Endometrial microvascular endothelial cells (primary cell): ENCODE measurements at regions not wholly inside any gene's neighbourhood (a gene's known extent, or its start where the extent isn't known, plus 50 kb on each side); places are given as distances from the start of the nearest gene placed in this dataset.

Source experiments
- in situ Hi-C: cut with HindIII; loops from 2 replicates; pipeline ENCODE4 v1.10.0; 2017; ENCODE audit warnings: low sequenced_read_pairs, low pct_unique_long_range_greater_than_20kb; ENCODE audit errors: inconsistent ontology term

DNA sequence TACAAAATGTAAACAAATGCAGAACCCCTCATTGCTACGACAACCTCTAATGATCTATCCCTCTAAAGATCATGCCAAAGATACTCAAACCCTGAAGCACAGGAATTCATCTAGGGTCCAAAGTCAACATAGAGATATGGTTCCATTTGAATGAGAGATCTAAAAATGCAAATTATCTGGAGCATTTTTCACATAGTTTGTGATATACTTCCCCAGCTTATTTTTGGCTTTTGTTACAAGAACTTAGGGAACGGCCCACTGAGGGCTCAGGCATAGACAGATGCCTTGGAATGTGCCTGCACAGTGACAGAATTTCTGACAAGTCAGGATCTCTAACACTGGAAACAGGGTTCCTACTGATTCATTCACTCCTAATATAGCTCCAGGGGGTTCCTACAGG is 258.9 kb upstream of the THBS1 start:
- in situ Hi-C loops: no loop called here

DNA sequence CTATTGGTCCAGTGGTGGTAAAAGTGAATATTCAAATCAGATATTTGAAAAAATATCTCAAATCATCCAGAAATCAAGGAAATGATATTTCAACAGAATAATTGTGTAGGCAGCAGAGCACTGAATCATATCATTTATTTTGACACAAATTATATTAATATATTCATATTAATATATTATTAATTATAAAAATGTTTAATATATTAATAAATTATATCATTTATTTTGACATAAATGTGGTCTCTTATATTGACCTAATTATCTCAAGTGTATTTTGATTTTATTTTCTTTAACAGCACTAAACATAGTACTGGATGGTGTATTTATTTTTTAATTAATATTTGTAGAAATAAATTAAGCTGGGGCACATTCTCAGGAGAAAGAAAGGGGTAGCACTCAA is 257.7 kb upstream of the THBS1 start:
- in situ Hi-C loops: no loop called here

DNA sequence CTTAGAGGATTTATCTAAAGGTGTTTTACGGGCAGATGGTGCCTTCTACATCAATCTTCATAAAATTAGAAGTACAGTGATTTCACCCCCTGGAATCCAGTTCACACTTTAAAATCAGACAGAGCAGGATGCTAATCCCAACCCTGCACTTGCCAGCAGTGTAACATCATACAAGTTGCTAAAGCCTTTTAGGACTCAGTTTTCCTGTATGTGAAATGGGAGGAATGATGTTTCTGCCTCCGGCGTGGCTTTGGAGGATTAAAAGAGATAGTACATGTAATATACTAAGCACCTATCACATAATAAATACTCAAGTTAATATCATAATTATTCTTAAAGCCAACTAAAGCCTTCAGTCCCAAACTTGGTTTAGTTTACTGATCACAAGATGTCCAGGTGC is 257.2 kb upstream of the THBS1 start:
- in situ Hi-C loops: no loop called here

DNA sequence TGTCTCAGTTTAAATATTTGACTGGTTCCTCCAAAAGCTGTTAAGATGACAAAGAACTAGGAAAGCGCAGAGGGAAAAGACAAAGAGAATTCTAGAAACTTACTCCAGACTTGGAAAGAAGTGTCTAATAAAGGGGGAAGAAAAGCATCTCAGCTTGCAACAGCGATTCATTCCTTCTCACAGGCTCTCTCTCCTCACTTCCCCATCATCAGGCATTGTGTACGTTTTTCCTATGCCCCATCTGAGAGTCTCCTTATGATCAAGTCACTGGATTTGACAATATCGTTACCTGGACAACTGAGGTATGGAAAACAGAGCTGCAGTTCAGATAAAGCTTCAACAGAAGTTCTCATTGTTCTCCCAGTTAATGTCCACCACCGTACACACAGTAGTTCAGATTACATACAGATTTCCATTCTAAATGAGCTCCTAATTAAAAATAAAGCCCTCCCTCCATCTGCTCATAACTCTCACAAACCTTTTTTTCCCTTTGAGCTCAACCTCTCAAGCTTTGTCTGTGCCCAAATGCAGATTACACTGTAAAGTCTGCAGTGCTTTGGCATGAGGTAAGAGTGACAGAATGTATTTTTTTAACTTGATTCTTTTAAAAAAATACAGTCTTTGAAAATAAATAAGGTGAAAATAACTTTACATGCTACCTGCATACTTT is 254.4 kb upstream of the THBS1 start:
- in situ Hi-C loops: no loop called here

DNA sequence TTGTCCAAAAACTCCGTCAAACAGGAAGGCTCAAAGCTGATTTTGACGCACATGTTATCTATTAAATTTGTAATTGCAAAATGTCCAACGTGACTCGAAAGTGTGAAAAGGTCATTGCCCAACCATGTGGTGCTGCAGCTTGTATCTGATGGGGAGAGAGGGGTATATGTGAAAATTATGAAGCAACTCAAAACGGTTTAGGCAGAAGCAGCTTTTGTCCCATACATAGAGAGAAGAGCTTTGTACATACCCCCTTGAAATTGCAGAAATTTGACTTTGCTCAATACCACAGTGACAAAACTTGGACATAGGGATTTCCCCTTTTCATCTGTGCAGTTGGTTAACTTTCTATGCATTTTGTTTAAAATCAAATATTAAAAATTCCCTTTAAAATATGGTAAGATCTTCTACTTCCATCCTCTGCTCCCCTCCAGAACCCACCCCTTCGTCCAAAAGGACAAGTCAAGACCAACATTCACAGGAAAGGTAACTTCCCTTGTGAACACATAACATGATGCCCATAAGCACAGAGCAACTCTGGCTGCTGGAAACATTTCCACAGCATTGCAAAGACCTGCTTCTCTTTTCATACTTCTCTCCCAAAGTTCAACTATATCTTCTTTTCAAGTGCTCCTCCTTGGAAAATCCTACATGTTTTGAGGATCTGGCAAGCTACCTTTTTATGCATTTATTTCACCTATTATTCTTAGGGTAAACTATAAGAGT is 253.7 kb upstream of the THBS1 start:
- in situ Hi-C loops: no loop called here

DNA sequence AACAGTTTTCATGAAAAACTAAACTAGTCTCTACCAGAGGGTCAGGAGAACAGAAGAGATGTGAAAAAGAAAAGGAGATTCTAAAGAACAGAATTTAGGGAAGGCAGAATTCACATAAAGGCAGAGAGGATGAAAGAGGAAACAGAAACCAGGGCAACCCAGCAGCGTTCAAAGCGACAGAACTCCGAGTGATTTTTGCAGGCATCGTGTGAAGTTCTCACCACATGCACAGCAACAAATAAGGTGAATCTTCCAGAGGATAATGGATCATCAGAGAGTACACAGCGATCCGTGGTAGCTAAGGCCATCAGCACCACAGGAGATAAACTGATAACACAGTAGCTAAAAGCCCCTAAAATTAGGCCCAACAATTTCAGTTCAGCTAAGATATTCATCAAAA is 250.8 kb upstream of the THBS1 start:
- in situ Hi-C loops: no loop called here

DNA sequence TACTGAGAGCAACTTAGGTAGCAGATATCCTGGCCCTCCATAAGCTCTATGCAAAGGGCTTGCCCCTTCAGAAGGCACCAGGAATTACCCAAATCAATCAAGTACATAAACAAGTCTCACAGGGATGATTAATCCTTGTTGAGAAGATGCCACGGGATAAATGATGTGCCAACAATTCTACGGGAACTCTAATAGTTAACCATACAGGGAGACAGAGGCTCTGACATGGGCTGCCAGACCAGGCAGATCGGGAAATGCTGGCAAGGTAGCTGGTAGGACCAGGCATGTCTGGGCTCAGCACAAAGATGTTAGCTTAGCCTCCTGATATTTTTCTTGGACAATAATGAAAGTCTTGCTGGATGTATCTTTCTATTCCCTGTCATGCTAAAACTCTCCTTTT is 249.3 kb upstream of the THBS1 start:
- in situ Hi-C loops: no loop called here

DNA sequence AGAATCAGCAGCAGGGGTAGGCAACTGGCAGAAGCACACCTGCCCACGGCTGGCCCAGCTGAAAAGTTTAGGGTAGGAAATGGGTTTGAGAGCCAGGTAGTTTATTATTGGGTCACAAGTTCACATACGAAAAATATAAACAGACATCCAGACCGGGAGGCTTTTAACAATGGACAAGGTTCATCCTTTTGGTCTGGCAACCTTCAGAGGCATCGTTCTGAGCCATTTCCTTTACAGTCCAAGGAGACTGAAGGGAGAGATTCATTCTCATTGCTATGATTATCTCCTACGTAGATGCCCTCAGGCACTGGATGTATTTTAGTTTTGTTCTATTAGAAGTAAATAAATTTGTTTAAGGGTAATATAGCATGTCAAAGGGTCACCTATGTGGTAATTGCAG is 248.0 kb upstream of the THBS1 start:
- in situ Hi-C loops: no loop called here

DNA sequence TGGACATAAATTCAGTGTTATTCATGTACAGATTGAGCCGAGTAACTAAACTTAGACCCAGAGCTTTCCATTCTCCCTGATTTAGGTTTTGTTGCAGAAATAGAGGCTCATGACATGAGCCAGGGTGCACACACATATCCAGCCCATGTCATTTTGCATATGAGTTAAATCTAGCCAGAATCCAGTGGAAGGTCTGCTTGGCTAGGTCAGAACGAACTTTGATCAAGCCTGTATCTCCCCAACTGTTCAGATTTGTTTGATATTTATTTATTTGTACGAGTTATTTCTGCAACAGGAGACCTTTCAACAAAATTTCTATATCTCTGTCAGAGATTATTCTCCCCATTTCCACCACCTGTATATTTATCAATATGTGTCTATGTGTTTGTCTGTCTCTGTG is 247.5 kb upstream of the THBS1 start:
- in situ Hi-C loops: no loop called here

DNA sequence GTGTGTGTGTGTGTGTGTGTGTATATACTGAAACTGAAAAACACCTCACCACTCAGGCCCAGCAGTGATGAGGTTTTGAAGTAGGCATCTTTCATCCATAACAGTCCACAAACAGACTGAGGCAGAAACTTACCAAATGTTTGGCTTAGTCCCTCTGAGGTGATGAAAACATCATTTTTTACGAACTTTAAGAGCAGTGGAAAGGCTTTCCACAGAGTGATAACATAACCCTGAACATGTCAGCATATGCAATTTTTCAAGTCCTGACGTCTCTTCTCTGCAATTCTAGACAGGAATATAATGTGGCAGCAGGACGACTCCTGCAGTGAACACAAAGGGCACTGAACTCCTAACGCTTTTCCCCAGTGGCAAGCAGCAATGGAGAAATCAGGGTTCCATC is 247.0 kb upstream of the THBS1 start:
- in situ Hi-C loops: no loop called here

DNA sequence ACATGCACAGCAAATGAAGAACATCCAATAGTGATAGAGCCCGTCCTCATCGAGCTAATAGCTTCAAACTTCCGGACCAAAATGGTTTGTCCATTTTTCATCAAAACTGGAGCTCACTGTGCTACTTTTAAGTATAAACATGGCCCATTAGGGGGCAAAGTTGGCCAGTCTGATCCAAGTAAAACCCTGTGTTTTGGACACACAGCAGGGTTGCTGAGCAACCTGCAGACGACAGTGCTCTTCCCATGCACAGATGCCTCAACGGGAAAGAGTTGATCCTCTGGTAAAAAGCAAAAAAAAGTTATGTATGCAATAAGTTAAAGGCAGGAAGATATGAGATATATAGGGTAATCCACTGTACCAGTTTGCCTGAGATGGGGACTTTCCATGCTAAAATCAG is 244.0 kb upstream of the THBS1 start:
- in situ Hi-C loops: no loop called here

DNA sequence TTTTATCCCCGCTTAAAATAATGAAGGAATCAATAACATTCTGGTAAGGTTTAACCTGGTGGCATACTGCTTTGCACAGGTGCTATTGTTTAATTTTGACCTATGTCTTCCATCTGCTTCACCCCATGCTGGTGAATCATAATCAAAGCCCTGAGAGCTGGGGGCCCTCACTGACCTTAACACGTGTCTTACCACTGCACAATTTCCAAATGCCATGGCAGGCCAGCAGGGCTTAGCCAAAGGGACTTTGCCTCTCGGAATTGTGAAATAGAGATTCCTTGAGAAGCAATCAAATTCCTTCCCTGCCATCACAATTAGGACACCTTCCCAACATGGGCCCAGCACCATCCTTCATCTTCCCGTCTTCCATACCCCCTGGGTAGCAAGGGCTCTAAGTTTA is 242.6 kb upstream of the THBS1 start:
- in situ Hi-C loops: no loop called here

DNA sequence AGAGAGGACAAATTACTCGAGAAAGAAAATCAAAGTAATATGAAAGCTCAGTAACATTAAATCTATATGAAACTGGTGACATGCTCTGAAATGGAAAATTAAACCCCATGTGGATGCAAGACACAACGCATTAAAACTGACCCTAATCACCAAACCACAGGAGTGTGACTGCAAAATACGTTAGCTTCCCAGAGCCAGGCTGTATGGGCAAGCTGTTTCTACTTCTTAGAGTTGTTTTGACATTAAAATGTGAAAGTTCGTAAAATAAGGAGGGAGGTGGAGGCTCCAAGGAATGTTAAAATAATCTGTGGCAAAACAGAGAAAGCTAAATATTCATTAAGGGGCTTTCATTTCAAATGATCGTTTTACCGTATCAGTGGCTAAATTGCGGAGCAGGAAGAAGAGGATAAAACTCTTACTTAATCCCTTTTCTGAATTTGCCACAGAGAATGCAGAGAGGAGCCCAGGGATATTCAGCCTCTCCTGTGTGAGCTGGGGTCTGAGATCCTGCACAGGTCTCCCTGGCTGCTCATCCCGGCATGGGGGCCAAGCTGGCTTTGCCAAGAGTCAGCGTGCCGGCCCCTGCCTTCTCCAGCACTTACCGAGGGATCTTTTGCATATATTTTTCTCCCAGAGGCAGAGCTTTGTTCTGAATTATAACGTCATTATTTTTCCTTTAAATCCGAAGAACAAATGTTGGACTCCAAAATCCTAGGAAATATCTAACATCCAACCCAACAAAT is 239.8 kb upstream of the THBS1 start:
- in situ Hi-C loops: no loop called here

DNA sequence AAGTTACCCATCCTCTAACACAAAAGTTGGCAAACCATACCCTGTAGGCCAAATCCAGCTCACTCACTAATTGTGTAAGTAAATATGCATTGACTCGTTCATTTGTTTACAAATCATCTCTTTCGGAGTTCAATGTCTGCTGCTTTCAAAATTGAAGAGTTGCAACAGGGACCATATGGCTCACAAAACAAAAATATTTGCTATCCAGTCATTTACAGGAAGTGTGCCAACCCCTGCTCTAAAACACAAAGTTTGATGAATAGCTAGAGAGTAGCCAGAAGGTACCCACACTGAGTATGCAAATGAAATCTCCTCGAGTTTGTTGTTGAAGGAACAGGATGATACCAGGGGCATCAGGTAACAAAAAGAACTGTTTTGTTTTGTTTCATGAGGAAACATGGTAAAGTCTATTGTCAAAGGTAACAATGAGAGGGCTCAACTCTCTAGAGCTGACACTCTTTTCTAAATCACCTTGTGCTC is 236.2 kb upstream of the THBS1 start:
- in situ Hi-C loops: no loop called here

DNA sequence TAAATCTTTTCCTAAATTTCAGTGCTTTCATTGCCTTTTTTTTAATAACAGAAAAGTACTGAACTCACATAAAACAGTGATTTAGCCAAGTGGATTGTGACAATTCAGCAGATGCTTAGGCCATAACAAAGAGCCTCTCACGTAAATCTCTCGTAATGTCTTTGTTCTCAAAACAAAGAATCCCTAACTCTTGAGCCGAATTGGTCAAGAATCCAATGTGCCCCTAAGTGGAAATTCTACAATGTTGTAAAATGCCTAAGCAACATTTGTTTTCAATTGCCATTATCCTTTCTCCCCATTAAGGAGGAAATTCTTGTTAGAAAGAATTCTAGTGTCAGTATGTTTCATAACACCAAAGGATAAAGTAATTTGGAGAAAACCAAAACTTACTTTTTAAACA is 235.7 kb upstream of the THBS1 start:
- in situ Hi-C loops: no loop called here

DNA sequence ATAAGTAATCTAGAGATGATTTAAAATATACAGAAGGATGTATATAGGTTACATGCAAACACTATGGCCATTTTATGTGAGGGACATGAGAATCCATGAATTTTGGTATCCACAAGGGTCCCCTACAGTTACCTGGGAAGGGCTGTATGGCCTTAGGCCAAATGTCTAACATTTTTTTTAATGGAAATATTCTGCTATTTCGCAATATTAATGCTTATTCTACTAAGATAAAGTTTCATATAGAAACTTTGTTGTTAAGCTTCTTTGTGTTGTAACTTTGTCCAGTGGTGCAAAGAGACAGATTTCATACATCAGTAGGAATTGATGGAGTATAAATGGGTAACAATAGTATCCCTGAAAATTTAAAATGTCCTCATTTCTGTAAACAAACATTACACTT is 233.4 kb upstream of the THBS1 start:
- in situ Hi-C loops: no loop called here

DNA sequence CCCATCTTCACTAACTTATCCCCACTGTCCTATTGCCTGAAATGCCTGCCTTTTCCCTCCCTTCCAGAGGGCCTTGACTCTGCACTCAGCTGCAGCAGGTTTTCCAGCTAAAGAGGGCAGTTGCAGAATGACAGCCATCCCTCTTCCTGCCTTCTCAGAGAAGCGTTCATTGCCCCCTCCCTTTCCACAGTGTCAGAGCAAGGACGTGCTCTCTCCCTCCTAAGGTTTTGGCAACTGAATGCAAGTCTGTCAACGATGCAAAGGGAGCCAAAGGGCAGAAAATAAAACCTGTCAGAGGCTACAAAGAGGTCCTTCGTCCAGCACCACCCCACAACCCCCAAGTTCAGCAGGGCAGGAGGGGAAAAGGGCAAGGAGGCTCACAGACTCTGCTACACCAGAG is 230.1 kb upstream of the THBS1 start:
- in situ Hi-C loops: no loop called here

DNA sequence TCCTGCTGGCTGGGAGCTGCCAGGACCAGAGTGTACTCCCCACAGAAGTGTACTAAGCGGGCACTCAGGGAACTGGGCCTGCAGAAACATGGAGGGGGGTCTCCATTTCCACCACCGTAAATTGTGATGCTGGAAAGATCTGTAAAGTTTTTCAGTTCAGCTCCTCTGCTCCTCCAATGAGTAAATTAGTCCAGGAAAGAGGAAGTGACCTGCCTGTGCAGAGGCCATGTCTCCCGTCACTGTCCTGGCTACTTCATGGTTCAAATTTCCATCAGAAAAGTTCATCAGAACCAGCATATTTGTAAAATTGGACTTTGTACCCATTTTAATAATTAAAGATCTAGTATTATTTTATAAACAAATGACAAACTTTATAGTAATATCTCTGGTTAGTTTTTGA is 226.7 kb upstream of the THBS1 start:
- in situ Hi-C loops: no loop called here

DNA sequence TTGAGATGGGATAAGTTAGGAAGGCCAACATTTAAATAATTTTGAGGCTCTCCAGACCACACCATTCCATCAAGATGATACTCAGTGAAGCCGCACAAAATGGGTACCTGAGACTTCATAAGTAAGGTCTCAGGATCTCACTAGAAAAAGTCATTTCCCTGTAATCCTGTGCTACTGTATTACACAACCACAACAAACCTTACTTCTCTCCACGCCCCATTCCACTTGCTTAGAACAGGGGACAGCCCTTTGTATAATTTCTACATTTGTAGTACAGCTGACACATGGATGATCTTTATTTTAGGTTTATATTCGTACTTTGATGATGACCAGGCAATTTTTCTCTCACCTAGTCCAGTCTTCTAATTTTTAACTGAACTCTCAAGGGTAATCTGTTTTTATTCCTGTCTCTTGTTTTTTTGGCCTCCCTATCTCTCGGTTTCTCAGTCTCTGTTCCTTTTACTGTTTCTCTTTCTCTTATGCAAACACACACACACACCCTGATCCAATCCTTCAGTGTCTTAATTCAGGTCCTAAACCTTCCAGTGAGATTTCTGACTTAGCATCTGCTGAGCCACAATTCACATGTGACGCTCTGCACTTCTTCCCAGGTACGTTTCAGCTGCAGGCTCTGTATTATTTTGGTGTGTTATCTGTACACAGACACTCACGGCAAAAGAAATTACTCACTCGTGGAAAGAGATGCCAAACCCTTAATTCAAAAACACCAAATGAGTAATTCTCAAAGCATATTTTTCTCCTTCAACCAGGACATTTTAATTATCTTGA is 223.2 kb upstream of the THBS1 start:
- in situ Hi-C loops: no loop called here
